IMR-90 (cell line): ENCODE measurements at regions not wholly inside any gene's neighbourhood (a gene's known extent, or its start where the extent isn't known, plus 50 kb on each side); places are given as distances from the start of the nearest gene placed in this dataset.

ENCODE experiments used
- ATAC-seq: fragments of 200-7000 bp; cut with Tn5 transposase; 2 replicates; pipeline ENCODE4 v1.9.1; 2020; ENCODE audit warnings: low read depth, mild to moderate bottlenecking, moderate library complexity
- BruUV-seq: library from RNA; stranded (reverse); fragments of 400-500 nt; replicated peaks from 2 replicates; lab custom pipeline; 2021; lab: Mats Ljungman, UMichigan
- CTCF ChIA-PET: fragments of 300-600 bp; formaldehyde crosslinking; extraction: SDS; loops from one replicate; lab custom pipeline; 2021; ENCODE audit warnings: antibody characterized with exemption; lab: Yijun Ruan, JAX
- POLR2A ChIA-PET: fragments of 300-600 bp; sonication (Branson Sonifier 250); formaldehyde crosslinking; loops from one replicate; lab custom pipeline; 2022; ENCODE audit warnings: antibody characterized with exemption; ENCODE audit not compliant: unreplicated experiment; lab: Charles Lee
- DNase-seq: peaks from one replicate; pipeline ENCODE4 v3.0.0; 2013
- H2AFZ ChIP-seq: replicated peaks from 2 replicates; pipeline ENCODE3; 2013; ENCODE audit warnings: low read length, mild to moderate bottlenecking; ENCODE audit not compliant: poor library complexity
- H2AK5ac ChIP-seq: 2 replicates; pipeline ENCODE4 v1.6.1; 2013; ENCODE audit warnings: low read depth, low read length, inconsistent platforms
- H2AK9ac ChIP-seq: replicated peaks from 2 replicates; pipeline ENCODE3; 2013; ENCODE audit warnings: mild to moderate bottlenecking, low read depth, low read length, moderate library complexity; ENCODE audit not compliant: poor library complexity
- H2BK120ac ChIP-seq: 2 replicates; pipeline ENCODE4 v1.6.1; 2013; ENCODE audit warnings: low read depth, low read length, inconsistent platforms
- H2BK15ac ChIP-seq: 3 replicates; pipeline ENCODE4 v1.6.1; 2013; ENCODE audit warnings: low read depth, low read length, inconsistent platforms
- H2BK20ac ChIP-seq: 2 replicates; pipeline ENCODE4 v1.6.1; 2013; ENCODE audit warnings: low read depth, mild to moderate bottlenecking, inconsistent platforms, low read length, moderate library complexity
- H2BK5ac ChIP-seq: 2 replicates; pipeline ENCODE4 v1.6.1; 2013; ENCODE audit warnings: mild to moderate bottlenecking, low read depth, low read length, inconsistent platforms; ENCODE audit not compliant: poor library complexity, severe bottlenecking
- H3K14ac ChIP-seq: replicated peaks from 2 replicates; pipeline ENCODE4 v1.6.1; 2013; ENCODE audit warnings: low read depth, low read length, inconsistent platforms
- H3K18ac ChIP-seq: 2 replicates; pipeline ENCODE4 v1.6.1; 2013; ENCODE audit warnings: low read depth, low read length, control low read depth
- H3K23ac ChIP-seq: 2 replicates; pipeline ENCODE4 v1.6.1; 2013; ENCODE audit warnings: low read depth, low read length, inconsistent platforms
- H3K27ac ChIP-seq: 2 replicates; pipeline ENCODE4 v1.5.1; 2013; ENCODE audit warnings: mild to moderate bottlenecking, control low read depth, low read length; ENCODE audit not compliant: insufficient read depth
- H3K27me3 ChIP-seq: 2 replicates; pipeline ENCODE4 v1.6.1; 2013; ENCODE audit warnings: low read length; ENCODE audit not compliant: control insufficient read depth, insufficient read depth
- H3K36me3 ChIP-seq: 2 replicates; pipeline ENCODE4 v1.6.1; 2013; ENCODE audit warnings: low read length, mixed read lengths; ENCODE audit not compliant: control insufficient read depth, insufficient read depth
- H3K4ac ChIP-seq: 2 replicates; pipeline ENCODE4 v1.6.1; 2013; ENCODE audit warnings: low read depth, low read length, inconsistent platforms
- H3K4me1 ChIP-seq: 2 replicates; pipeline ENCODE4 v1.6.1; 2013; ENCODE audit warnings: low read length, mixed read lengths; ENCODE audit not compliant: control insufficient read depth, insufficient read depth
- H3K4me2 ChIP-seq: 2 replicates; pipeline ENCODE4 v1.6.1; 2013; ENCODE audit warnings: low read depth, mild to moderate bottlenecking, control low read depth, low read length, moderate library complexity
- H3K4me3 ChIP-seq: 2 replicates; pipeline ENCODE4 v1.5.1; 2013; ENCODE audit warnings: low read depth, mild to moderate bottlenecking, control low read depth, low read length, moderate library complexity; ENCODE audit not compliant: insufficient read depth
- H3K56ac ChIP-seq: 2 replicates; pipeline ENCODE4 v1.6.1; 2013; ENCODE audit warnings: low read length, inconsistent platforms; ENCODE audit not compliant: insufficient read depth; ENCODE audit errors: extremely low read depth
- H3K79me1 ChIP-seq, 2 experiments: 2 replicates each; pipeline ENCODE4 v1.6.1; 2013; ENCODE audit warnings: low read length in 2 of 2, inconsistent platforms in 1 of 2, low read depth in 1 of 2
- H3K9ac ChIP-seq: 2 replicates; pipeline ENCODE4 v1.6.1; 2013; ENCODE audit warnings: low read depth, low read length, control low read depth
- H3K9me1 ChIP-seq: 2 replicates; pipeline ENCODE4 v1.6.1; 2013; ENCODE audit warnings: low read length, inconsistent platforms; ENCODE audit not compliant: insufficient read depth
- H3K9me3 ChIP-seq: 2 replicates; pipeline ENCODE4 v1.6.1; 2013; ENCODE audit warnings: low read length; ENCODE audit not compliant: control insufficient read depth, insufficient read depth
- H4K20me1 ChIP-seq: 2 replicates; pipeline ENCODE4 v1.6.1; 2013; ENCODE audit warnings: low read length, inconsistent platforms; ENCODE audit not compliant: insufficient read depth
- H4K5ac ChIP-seq: 2 replicates; pipeline ENCODE4 v1.6.1; 2013; ENCODE audit warnings: mild to moderate bottlenecking, low read depth, low read length, control low read depth
- H4K8ac ChIP-seq, 2 experiments: 2 replicates each; pipeline ENCODE4 v1.6.1; 2013; ENCODE audit warnings: low read depth in 2 of 2, low read length in 2 of 2, control low read depth in 1 of 2, inconsistent platforms in 1 of 2
- H4K91ac ChIP-seq: 2 replicates; pipeline ENCODE4 v1.6.1; 2013; ENCODE audit warnings: low read depth, low read length, inconsistent platforms; ENCODE audit not compliant: insufficient read depth
- BHLHE40 ChIP-seq: fragments of 150-350 bp; IDR thresholded peaks from 2 replicates; pipeline ENCODE4 v1.6.1; 2016; ENCODE audit warnings: mild to moderate bottlenecking, low read depth, low read length
- CEBPB ChIP-seq: IDR thresholded peaks from 2 replicates; pipeline ENCODE4 v1.6.1; 2012; ENCODE audit warnings: low read depth, low read length, improper control_type of control experiment
- FOS ChIP-seq: fragments of 150-350 bp; IDR thresholded peaks from 2 replicates; pipeline ENCODE4 v1.6.1; 2016; ENCODE audit warnings: low read depth, low read length
- MAFK ChIP-seq: IDR thresholded peaks from 2 replicates; pipeline ENCODE4 v1.6.1; 2012; ENCODE audit warnings: low read depth, low read length, improper control_type of control experiment
- MXI1 ChIP-seq: IDR thresholded peaks from 2 replicates; pipeline ENCODE4 v1.6.1; 2012; ENCODE audit warnings: low read depth, mild to moderate bottlenecking, low read length, moderate library complexity, borderline replicate concordance
- NFE2L2 ChIP-seq: fragments of 150-350 bp; IDR thresholded peaks from 2 replicates; pipeline ENCODE4 v1.6.1; 2016; ENCODE audit warnings: low read depth, mild to moderate bottlenecking, low read length
- POLR2A ChIP-seq: IDR thresholded peaks from 2 replicates; pipeline ENCODE4 v1.6.1; 2012; ENCODE audit warnings: mild to moderate bottlenecking, low read depth, low read length
- RAD21 ChIP-seq: IDR thresholded peaks from 2 replicates; pipeline ENCODE4 v1.6.1; 2012; ENCODE audit warnings: low read length, improper control_type of control experiment
- RCOR1 ChIP-seq: IDR thresholded peaks from 2 replicates; pipeline ENCODE4 v1.6.1; 2012; ENCODE audit warnings: mild to moderate bottlenecking, low read length, improper control_type of control experiment; ENCODE audit not compliant: insufficient replicate concordance
- RFX5 ChIP-seq: IDR thresholded peaks from 2 replicates; pipeline ENCODE4 v1.8.0; 2012; ENCODE audit warnings: low read depth, mild to moderate bottlenecking, low read length, moderate library complexity
- SMC3 ChIP-seq: fragments of 150-350 bp; IDR thresholded peaks from 2 replicates; pipeline ENCODE4 v1.6.1; 2016; ENCODE audit warnings: low read depth, mild to moderate bottlenecking, antibody characterized with exemption, low read length, moderate library complexity
- WGBS, 2 experiments: methylation state at CpG; one replicate each; pipeline versions ENCODE4 v1.1.5 to v1.1.7; 2013; ENCODE audit warnings: missing lambda C conversion rate in 2 of 2; ENCODE audit not compliant: insufficient read length in 1 of 2; ENCODE audit errors: extremely low coverage in 2 of 2; 5-methylcytosine and 5-hydroxymethylcytosine counted together
- dilution Hi-C: fragments of 300-500 bp; cut with HindIII; formaldehyde crosslinking; loops from one replicate; pipeline ENCODE4 v1.14.3; 2018; ENCODE audit warnings: low sequenced_read_pairs; ENCODE audit not compliant: unreplicated experiment
- in situ Hi-C: fragments of 300-500 bp; cut with MboI; formaldehyde crosslinking; loops from 3 replicates; pipeline ENCODE4 v1.14.3; 2019; ENCODE audit warnings: low sequenced_read_pairs, inconsistent platforms, mixed read lengths
- intact Hi-C: fragments of 100-400 bp; cut with micrococcal nuclease; formaldehyde crosslinking; loops from 2 replicates; pipeline ENCODE4 v1.10.0; 2022
- TF ChIP-seq, protein P1 (sequence below): fragments of 150-350 bp; IDR thresholded peaks from 2 replicates; pipeline ENCODE4 v1.6.1; 2017; ENCODE audit warnings: mild to moderate bottlenecking, antibody characterized with exemption, low read length, low read depth
- TF ChIP-seq, protein P2 (sequence below): conservative IDR thresholded peaks from 2 replicates; pipeline ENCODE4 v1.5.1; 2012; ENCODE audit warnings: mild to moderate bottlenecking, low read depth, low read length, improper control_type of control experiment
- TF ChIP-seq, protein P3 (sequence below): fragments of 150-350 bp; IDR thresholded peaks from 2 replicates; pipeline ENCODE4 v1.6.1; 2016; ENCODE audit warnings: low read depth, mild to moderate bottlenecking, low read length, moderate library complexity, borderline replicate concordance

DNA sequence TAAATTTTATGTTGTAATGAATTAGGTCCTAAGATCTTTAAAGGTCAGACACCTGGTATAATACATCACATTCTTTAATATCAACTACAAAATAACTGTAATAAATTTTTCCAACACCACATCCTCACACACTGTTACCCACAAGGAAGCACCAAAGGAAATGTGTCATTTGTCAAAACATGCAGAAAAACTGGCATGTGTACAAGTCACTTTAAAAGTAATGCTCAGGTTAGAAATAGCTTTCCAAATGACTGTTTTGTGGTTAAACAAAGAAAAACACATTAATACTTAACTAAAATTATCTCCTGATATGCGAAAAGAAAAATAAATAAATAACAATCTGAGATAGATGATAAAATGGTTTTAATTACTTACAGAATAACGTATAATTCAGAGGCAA is 74.7 kb downstream of the MZT1 start:
- no peak overlapping the region for H2BK15ac ChIP-seq
- H3K9me1 ChIP-seq, result no peaks in the 10 kb centered on the region
- CTCF ChIA-PET, result interaction anchor here (1.5 kb wide), 1 partner anchor 10 kb away, joined by 4 read pairs; no protein-coding TSS in a partner anchor
- no peak overlapping the region for H2BK5ac ChIP-seq
- intact Hi-C loops, result no loop called here
- no peak overlapping the region for H4K8ac ChIP-seq
- no peak overlapping the region for H2AFZ ChIP-seq
- no peak overlapping the region for H3K56ac ChIP-seq
- no peaks in the 10 kb centered on the region for H3K27me3 ChIP-seq
- TF ChIP-seq, protein P1, sequence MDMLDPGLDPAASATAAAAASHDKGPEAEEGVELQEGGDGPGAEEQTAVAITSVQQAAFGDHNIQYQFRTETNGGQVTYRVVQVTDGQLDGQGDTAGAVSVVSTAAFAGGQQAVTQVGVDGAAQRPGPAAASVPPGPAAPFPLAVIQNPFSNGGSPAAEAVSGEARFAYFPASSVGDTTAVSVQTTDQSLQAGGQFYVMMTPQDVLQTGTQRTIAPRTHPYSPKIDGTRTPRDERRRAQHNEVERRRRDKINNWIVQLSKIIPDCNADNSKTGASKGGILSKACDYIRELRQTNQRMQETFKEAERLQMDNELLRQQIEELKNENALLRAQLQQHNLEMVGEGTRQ, result no peak
- TF ChIP-seq RCOR1 (no peak), SMC3 (no peak), MXI1 (no peak), MAFK (no peak), RAD21 (no peak), POLR2A (no peak), RFX5 (no peak), CEBPB (no peak), FOS (no peak), NFE2L2 (no peak), BHLHE40 (no peak)
- TF ChIP-seq, protein P2, sequence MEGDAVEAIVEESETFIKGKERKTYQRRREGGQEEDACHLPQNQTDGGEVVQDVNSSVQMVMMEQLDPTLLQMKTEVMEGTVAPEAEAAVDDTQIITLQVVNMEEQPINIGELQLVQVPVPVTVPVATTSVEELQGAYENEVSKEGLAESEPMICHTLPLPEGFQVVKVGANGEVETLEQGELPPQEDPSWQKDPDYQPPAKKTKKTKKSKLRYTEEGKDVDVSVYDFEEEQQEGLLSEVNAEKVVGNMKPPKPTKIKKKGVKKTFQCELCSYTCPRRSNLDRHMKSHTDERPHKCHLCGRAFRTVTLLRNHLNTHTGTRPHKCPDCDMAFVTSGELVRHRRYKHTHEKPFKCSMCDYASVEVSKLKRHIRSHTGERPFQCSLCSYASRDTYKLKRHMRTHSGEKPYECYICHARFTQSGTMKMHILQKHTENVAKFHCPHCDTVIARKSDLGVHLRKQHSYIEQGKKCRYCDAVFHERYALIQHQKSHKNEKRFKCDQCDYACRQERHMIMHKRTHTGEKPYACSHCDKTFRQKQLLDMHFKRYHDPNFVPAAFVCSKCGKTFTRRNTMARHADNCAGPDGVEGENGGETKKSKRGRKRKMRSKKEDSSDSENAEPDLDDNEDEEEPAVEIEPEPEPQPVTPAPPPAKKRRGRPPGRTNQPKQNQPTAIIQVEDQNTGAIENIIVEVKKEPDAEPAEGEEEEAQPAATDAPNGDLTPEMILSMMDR, result no peak
- TF ChIP-seq, protein P3, sequence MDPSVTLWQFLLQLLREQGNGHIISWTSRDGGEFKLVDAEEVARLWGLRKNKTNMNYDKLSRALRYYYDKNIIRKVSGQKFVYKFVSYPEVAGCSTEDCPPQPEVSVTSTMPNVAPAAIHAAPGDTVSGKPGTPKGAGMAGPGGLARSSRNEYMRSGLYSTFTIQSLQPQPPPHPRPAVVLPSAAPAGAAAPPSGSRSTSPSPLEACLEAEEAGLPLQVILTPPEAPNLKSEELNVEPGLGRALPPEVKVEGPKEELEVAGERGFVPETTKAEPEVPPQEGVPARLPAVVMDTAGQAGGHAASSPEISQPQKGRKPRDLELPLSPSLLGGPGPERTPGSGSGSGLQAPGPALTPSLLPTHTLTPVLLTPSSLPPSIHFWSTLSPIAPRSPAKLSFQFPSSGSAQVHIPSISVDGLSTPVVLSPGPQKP, result no peak
- H3K23ac ChIP-seq, result no peak overlapping the region
- no peak overlapping the region for H2BK20ac ChIP-seq
- no peak overlapping the region for H3K9ac ChIP-seq
- POLR2A ChIA-PET, result no interaction called here
- H2BK120ac ChIP-seq, result no peak overlapping the region
- H3K18ac ChIP-seq, result no peak overlapping the region
- WGBS, 2 experiments, result no CpG with 5 or more reads among the region's 2 CpGs
- in situ Hi-C loops, result no loop called here
- H4K20me1 ChIP-seq, result no peaks in the 10 kb centered on the region
- H3K27ac ChIP-seq, result no peak overlapping the region
- H3K14ac ChIP-seq, result no peak overlapping the region
- H4K91ac ChIP-seq, result no peak overlapping the region
- dilution Hi-C loops, result no loop called here
- H3K36me3 ChIP-seq, result no peaks in the 10 kb centered on the region
- H3K9me3 ChIP-seq, result no peaks in the 10 kb centered on the region
- H2AK5ac ChIP-seq, result no peak overlapping the region
- no TSS peak for BruUV-seq
- H3K79me1 ChIP-seq, result no peaks in the 10 kb centered on the region
- no peaks in the 10 kb centered on the region for H3K4me1 ChIP-seq
- H4K5ac ChIP-seq, result no peak overlapping the region
- ATAC-seq (no peak), DNase-seq (no peak)
- H3K4ac ChIP-seq, result no peak overlapping the region
- no peak overlapping the region for H3K4me2 ChIP-seq
- H3K4me3 ChIP-seq, result no peak overlapping the region
- H2AK9ac ChIP-seq, result no peak overlapping the region
